ENCODE measurements at regions not wholly inside any gene's neighbourhood (a gene's known extent, or its start where the extent isn't known, plus 50 kb on each side); places are given as distances from the start of the nearest gene placed in this dataset.

- no peaks in the 10 kb centered on the region for H3K9me3 ChIP-seq
- H3K4me1 ChIP-seq, result peaks cover 0 to 15% (median 12%) of the 10 kb centered on the region in 4 donors
- TF ChIP-seq POLR2A (IDR thresholded peaks at IDR 0.05; ENCODE audit: low read depth) (no peak), EP300 (IDR thresholded peaks at IDR 0.05) (no peak), CTCF (IDR thresholded peaks at IDR 0.05) (no peak), POLR2AphosphoS5 (IDR thresholded peaks at IDR 0.05) (no peak)
- no peak for DNase-seq (ENCODE audit: extremely low spot score)
- WGBS, result 22% methylated on average over 8 of the region's 8 CpGs
- intact Hi-C loops (cut with DNase I), result no loop called here
- H3K27me3 ChIP-seq, result peaks cover 0 to 6% (median 0%) of the 10 kb centered on the region in 4 donors
- H3K4me3 ChIP-seq, result no peak overlapping the region
- H3K36me3 ChIP-seq, result no peaks in the 10 kb centered on the region
- no peak overlapping the region for H3K27ac ChIP-seq (replicated peaks in 1 of 4)
Observed at GRCh38 chr5:133884569-133885311, 83.7 kb downstream of the C5orf15 start.

GRCh38 chr5:133883916-133884315, 84.5 kb downstream of the C5orf15 start:
- no peaks in the 10 kb centered on the region for H3K36me3 ChIP-seq
- no peak overlapping the region for H3K4me3 ChIP-seq
- H3K4me1 ChIP-seq, result peaks cover 0 to 15% (median 12%) of the 10 kb centered on the region in 4 donors
- WGBS, result 100% methylated on average over 2 of the region's 5 CpGs
- intact Hi-C loops (cut with DNase I), result no loop called here
- TF ChIP-seq EP300 (IDR thresholded peaks at IDR 0.05) (no peak), POLR2AphosphoS5 (IDR thresholded peaks at IDR 0.05) (no peak), CTCF (IDR thresholded peaks at IDR 0.05) (no peak), POLR2A (IDR thresholded peaks at IDR 0.05; ENCODE audit: low read depth) (no peak)
- DNase-seq (ENCODE audit: extremely low spot score), result no peak
- H3K9me3 ChIP-seq, result no peaks in the 10 kb centered on the region
- no peak overlapping the region for H3K27ac ChIP-seq (replicated peaks in 1 of 4)
- H3K27me3 ChIP-seq, result peaks cover 0 to 6% (median 0%) of the 10 kb centered on the region in 4 donors

- H3K36me3 ChIP-seq, result no peaks in the 10 kb centered on the region
- WGBS, result 86% methylated on average over 10 of the region's 10 CpGs
Observed at GRCh38 chr5:133882846-133883245, 85.6 kb downstream of the C5orf15 start.

GRCh38 chr5:133882389-133882695, 86.1 kb downstream of the C5orf15 start:
- WGBS, result 95% methylated on average over 6 of the region's 6 CpGs
- peaks cover 0 to 15% (median 12%) of the 10 kb centered on the region in 4 donors for H3K4me1 ChIP-seq

More at GRCh38 chr5:133882846-133883245, 85.6 kb downstream of the C5orf15 start:
- no peaks in the 10 kb centered on the region for H3K9me3 ChIP-seq
- H3K27me3 ChIP-seq, result peaks cover 0 to 6% (median 0%) of the 10 kb centered on the region in 4 donors
- no peak for DNase-seq (ENCODE audit: extremely low spot score)
- H3K4me3 ChIP-seq, result no peak overlapping the region
- no peak overlapping the region for H3K27ac ChIP-seq (replicated peaks in 1 of 4)
- intact Hi-C loops (cut with DNase I), result no loop called here
- TF ChIP-seq POLR2AphosphoS5 (IDR thresholded peaks at IDR 0.05) (no peak), POLR2A (IDR thresholded peaks at IDR 0.05; ENCODE audit: low read depth) (no peak), EP300 (IDR thresholded peaks at IDR 0.05) (no peak), CTCF (IDR thresholded peaks at IDR 0.05) (no peak)
- peaks cover 0 to 15% (median 12%) of the 10 kb centered on the region in 4 donors for H3K4me1 ChIP-seq

More at GRCh38 chr5:133882389-133882695, 86.1 kb downstream of the C5orf15 start:
- Histone ChIP-seq H3K27me3 (peaks cover 0 to 6% (median 0%) of the 10 kb centered on the region in 4 donors), H3K36me3 (no peaks in the 10 kb centered on the region), H3K27ac (replicated peaks in 1 of 4) (no peak overlapping the region), H3K4me3 (no peak overlapping the region), H3K9me3 (no peaks in the 10 kb centered on the region)
- intact Hi-C loops (cut with DNase I), result no loop called here
- no peak for DNase-seq (ENCODE audit: extremely low spot score)
- TF ChIP-seq POLR2AphosphoS5 (IDR thresholded peaks at IDR 0.05) (no peak), CTCF (IDR thresholded peaks at IDR 0.05) (no peak), POLR2A (IDR thresholded peaks at IDR 0.05; ENCODE audit: low read depth) (no peak), EP300 (IDR thresholded peaks at IDR 0.05) (no peak)
